HG03196 (cell line): ENCODE measurements at regions not wholly inside any gene's neighbourhood (a gene's known extent, or its start where the extent isn't known, plus 50 kb on each side); places are given as distances from the start of the nearest gene placed in this dataset.
"Not testable (repeated sequence)": the region's sequence is repeated elsewhere in the genome, so short reads cannot be mapped to it uniquely, and the experiment has no call there.

Experiments used
- ATAC-seq: cut with Tn5 transposase; IDR thresholded peaks from one replicate; pipeline ENCODE4 v1.9.1; 2021; ENCODE audit not compliant: unreplicated experiment

- no peak for ATAC-seq
These were observed 77.3 kb downstream of the PPCDC start for GRCh38 chr15:75100679-75101078.

GRCh38 chr15:75104804-75105557 is 81.6 kb downstream of the PPCDC start:
- peak; percentile 39 for ATAC-seq

- no peak for ATAC-seq
These were observed 84.1 kb downstream of the PPCDC start for GRCh38 chr15:75107516-75107907.

GRCh38 chr15:75107908-75108838 is 84.8 kb downstream of the PPCDC start:
- no peak for ATAC-seq

GRCh38 chr15:75109021-75109735 is 85.8 kb downstream of the PPCDC start:
- no peak for ATAC-seq

- ATAC-seq, result no peak
These were observed 86.3 kb downstream of the PPCDC start for GRCh38 chr15:75109736-75110130.

- ATAC-seq, result no peak
These were observed 89.0 kb downstream of the PPCDC start for GRCh38 chr15:75112278-75112847.

GRCh38 chr15:75112848-75113492 is 88.7 kb upstream of the C15orf39 start:
- peak; percentile 54 for ATAC-seq

- no peak for ATAC-seq
These were observed 87.4 kb upstream of the C15orf39 start for GRCh38 chr15:75114327-75114726.

- ATAC-seq, result no peak
These were observed 86.9 kb upstream of the C15orf39 start for GRCh38 chr15:75114796-75115195.

GRCh38 chr15:75115411-75115913 is 86.2 kb upstream of the C15orf39 start:
- not testable (repeated sequence) for ATAC-seq

- not testable (repeated sequence) for ATAC-seq
These were observed 85.5 kb upstream of the C15orf39 start for GRCh38 chr15:75116143-75116542.

GRCh38 chr15:75117993-75118392 is 83.7 kb upstream of the C15orf39 start:
- no peak for ATAC-seq

- not testable (repeated sequence) for ATAC-seq
These were observed 82.4 kb upstream of the C15orf39 start for GRCh38 chr15:75119312-75119711.

GRCh38 chr15:75121491-75121890 is 80.2 kb upstream of the C15orf39 start:
- ATAC-seq, result no peak

- ATAC-seq, result no peak
These were observed 78.3 kb upstream of the C15orf39 start for GRCh38 chr15:75123395-75123794.

- ATAC-seq, result not testable (repeated sequence)
These were observed 77.4 kb upstream of the C15orf39 start for GRCh38 chr15:75124278-75124677.

GRCh38 chr15:75125935-75126334 is 75.7 kb upstream of the C15orf39 start:
- ATAC-seq, result no peak

GRCh38 chr15:75126864-75127580 is 74.7 kb upstream of the C15orf39 start:
- ATAC-seq, result no peak

GRCh38 chr15:75129788-75130187 is 71.9 kb upstream of the C15orf39 start:
- ATAC-seq, result no peak
